Brain microvascular endothelial cell (primary cell): ENCODE measurements at regions not wholly inside any gene's neighbourhood (a gene's known extent, or its start where the extent isn't known, plus 50 kb on each side); places are given as distances from the start of the nearest gene placed in this dataset.
A peak's percentile ranks its signal among the peaks of the same experiment; 100 is the strongest.
"Not testable (repeated sequence)": the region's sequence is repeated elsewhere in the genome, so short reads cannot be mapped to it uniquely, and the experiment has no call there.

Experiments
- DNase-seq: peaks from one replicate; pipeline ENCODE4 v3.0.0-alpha.2; 2020
- H3K27ac ChIP-seq: fragments of 250-450 bp; sonication (Bioruptor Pico); 2 replicates; pipeline ENCODE4 v1.5.1; 2020; ENCODE audit warnings: mild to moderate bottlenecking, moderate library complexity
- H3K27me3 ChIP-seq: fragments of 250-450 bp; sonication (Bioruptor Pico); replicated peaks from 2 replicates; pipeline ENCODE4 v1.5.1; 2020; ENCODE audit warnings: mild to moderate bottlenecking
- H3K36me3 ChIP-seq: fragments of 250-450 bp; sonication (Bioruptor Pico); replicated peaks from 2 replicates; pipeline ENCODE4 v1.5.1; 2020; ENCODE audit warnings: mild to moderate bottlenecking
- H3K4me3 ChIP-seq: 2 replicates; pipeline ENCODE4 v1.5.1; 2011; ENCODE audit warnings: low read depth, mild to moderate bottlenecking, control low read depth, low read length, moderate library complexity
- in situ Hi-C: cut with HindIII; loops from 2 replicates; pipeline ENCODE4 v1.10.0; 2017; ENCODE audit warnings: low sequenced_read_pairs, low pct_ligation_motif_present
- TF ChIP-seq, protein P1 (sequence below): IDR thresholded peaks from 2 replicates; pipeline ENCODE4 v1.5.1; 2011; ENCODE audit warnings: low read depth, mild to moderate bottlenecking, moderate library complexity, low read length, control low read depth, inconsistent platforms; ENCODE audit errors: missing control alignments

DNA sequence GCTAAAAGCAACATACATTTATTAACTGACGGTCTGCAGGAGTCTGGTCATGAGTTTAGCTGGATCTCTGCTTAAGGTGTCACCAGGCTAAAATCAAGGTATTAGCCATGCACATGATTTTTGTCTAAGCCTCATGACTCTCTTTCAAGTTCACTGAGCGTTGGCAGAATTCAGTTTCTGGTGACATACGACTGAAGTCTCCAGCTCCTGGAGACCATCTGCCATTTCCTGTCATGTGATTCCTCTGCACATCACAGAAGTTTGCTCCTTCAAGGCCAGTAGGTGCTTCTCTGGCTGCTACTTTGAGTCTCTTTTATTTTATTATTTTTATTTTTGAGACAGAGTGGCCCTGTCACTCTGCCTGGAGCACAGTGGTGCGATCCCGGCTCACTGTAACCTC lies 148.4 kb upstream of the EYA4 start:
- no peak for DNase-seq
- H3K4me3 ChIP-seq = no peak overlapping the region
- H3K36me3 ChIP-seq = no peaks in the 10 kb centered on the region
- H3K27me3 ChIP-seq = no peaks in the 10 kb centered on the region
- H3K27ac ChIP-seq = no peak overlapping the region
- TF ChIP-seq, protein P1, sequence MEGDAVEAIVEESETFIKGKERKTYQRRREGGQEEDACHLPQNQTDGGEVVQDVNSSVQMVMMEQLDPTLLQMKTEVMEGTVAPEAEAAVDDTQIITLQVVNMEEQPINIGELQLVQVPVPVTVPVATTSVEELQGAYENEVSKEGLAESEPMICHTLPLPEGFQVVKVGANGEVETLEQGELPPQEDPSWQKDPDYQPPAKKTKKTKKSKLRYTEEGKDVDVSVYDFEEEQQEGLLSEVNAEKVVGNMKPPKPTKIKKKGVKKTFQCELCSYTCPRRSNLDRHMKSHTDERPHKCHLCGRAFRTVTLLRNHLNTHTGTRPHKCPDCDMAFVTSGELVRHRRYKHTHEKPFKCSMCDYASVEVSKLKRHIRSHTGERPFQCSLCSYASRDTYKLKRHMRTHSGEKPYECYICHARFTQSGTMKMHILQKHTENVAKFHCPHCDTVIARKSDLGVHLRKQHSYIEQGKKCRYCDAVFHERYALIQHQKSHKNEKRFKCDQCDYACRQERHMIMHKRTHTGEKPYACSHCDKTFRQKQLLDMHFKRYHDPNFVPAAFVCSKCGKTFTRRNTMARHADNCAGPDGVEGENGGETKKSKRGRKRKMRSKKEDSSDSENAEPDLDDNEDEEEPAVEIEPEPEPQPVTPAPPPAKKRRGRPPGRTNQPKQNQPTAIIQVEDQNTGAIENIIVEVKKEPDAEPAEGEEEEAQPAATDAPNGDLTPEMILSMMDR = no peak
- in situ Hi-C loops = no loop called here

DNA sequence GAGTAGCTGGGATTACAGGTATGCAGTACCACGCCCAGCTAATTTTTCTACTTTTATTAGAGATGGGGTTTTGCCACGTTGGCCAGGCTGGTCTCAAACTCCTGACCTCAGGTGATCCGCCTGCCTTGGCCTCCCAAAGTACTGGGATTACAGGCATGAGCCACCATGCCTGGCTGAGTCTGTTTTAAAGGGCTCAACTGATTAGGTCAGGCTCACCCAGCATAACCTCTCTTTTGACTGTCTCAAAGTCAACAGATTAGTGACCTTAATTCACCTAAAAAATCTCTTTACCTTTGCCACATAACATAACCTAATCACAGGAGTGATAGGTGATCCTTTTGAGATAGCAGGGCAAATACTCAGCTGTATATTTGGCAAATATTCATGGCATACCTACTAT lies 147.9 kb upstream of the EYA4 start:
- DNase-seq, in situ Hi-C loops: not testable (repeated sequence)

DNA sequence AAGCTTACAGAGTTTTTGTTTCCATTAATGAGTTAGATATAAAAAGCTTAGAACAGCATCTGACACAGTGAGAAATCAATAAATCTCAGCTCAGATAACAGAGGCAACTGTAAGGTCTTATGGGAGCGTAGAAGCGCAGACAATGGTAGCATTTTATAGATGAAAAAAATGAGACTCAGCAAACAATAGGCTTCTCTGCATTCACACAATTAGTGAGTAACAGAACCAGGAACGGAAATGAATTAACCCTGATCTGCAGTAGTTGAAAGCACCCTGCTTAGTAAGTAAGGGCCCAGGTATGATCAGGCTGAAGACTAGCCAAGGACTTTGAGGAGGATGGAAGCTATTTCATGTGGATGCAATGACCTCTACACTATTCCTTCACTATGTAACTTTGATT lies 147.2 kb upstream of the EYA4 start:
- in situ Hi-C loops = no loop called here
- H3K27ac ChIP-seq = no peak overlapping the region
- H3K36me3 ChIP-seq = no peaks in the 10 kb centered on the region
- H3K4me3 ChIP-seq = no peak overlapping the region
- no peaks in the 10 kb centered on the region for H3K27me3 ChIP-seq
- TF ChIP-seq, protein P1 = no peak
- no peak for DNase-seq

More for the DNA sequence above, 147.9 kb upstream of the EYA4 start:
- H3K27me3 ChIP-seq, H3K4me3 ChIP-seq, H3K36me3 ChIP-seq, H3K27ac ChIP-seq: not testable (repeated sequence)

DNA sequence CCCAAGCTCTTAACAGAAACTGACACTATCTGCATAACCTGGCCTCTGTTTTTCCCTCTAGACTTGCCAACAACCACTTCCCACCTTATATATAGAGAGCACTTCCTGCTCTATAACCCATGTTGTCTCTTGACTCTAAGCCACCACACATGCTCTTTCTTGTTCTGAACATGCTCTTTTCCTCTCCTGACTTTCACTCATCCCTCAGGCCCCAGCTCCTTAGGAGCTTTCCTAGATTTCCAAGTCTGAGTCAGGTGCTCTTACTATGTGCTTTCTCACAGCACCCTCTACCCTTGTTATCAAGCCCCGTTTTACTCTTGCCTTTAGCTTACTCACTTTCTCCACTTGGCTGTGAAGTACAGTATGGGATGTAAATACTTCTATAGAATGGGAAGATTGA lies 143.9 kb upstream of the EYA4 start:
- no peak for DNase-seq
- Histone ChIP-seq H3K27me3 (no peaks in the 10 kb centered on the region), H3K4me3 (no peak overlapping the region), H3K27ac (no peak overlapping the region), H3K36me3 (no peaks in the 10 kb centered on the region)
- in situ Hi-C loops = no loop called here
- TF ChIP-seq, protein P1 = no peak

DNA sequence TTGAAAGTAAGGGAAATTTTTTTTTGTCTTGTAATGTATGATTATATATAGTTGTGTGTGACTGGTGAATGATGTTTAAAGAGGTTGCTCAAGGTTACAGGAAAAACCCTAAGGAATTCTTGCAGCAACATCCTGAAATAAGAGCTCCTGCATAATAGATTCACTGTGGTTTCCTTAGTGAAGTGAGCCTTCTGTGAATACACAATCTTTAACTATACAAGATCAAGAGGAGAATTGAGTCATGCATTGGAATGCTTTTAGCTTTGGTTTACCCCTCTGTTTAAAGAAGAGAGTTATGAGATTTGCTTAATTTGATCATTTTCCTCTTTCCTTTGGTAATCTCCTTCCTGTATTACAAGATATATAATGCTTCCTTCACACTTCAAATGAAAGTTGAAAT lies 141.6 kb upstream of the EYA4 start:
- TF ChIP-seq, protein P1 = no peak
- in situ Hi-C loops = no loop called here
- Histone ChIP-seq H3K27me3 (no peaks in the 10 kb centered on the region), H3K4me3 (no peak overlapping the region), H3K36me3 (no peaks in the 10 kb centered on the region), H3K27ac (no peak overlapping the region)
- DNase-seq = peak; percentile 66

DNA sequence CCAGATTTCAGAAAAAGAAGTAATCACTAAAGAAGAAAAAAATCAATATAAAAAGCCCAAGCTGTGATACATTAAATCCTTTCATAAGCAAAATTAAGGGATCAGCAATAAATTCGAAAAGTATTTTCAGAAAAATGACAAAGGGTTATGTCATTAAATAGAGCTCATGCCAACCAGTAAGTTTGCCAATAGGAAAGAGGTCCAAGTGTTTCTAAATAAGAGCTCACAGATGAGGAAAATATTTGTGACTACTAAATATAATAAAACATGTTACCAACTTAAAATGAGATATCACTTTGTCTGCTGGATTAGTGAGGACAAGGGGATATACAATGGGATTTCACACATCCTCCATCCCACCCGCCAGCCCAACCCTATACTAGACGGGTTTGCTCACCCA lies 140.3 kb upstream of the EYA4 start:
- DNase-seq = no peak
- TF ChIP-seq, protein P1 = no peak
- Histone ChIP-seq H3K36me3 (no peaks in the 10 kb centered on the region), H3K27me3 (no peaks in the 10 kb centered on the region), H3K27ac (no peak overlapping the region), H3K4me3 (no peak overlapping the region)
- in situ Hi-C loops = no loop called here
